Activated B cell treated with CpG ODN at 0.5 μM for 24 hours (primary cell): ENCODE measurements at regions not wholly inside any gene's neighbourhood (a gene's known extent, or its start where the extent isn't known, plus 50 kb on each side); places are given as distances from the start of the nearest gene placed in this dataset.

Experiments
- ATAC-seq: fragments of 200-7000 bp; cut with Tn5 transposase; one replicate; pipeline ENCODE4 v1.10.0; 2021; ENCODE audit warnings: low read depth, mild to moderate bottlenecking, moderate library complexity
- CTCF ChIA-PET: fragments of 350-600 bp; sonication (Branson Sonifier 250); formaldehyde crosslinking; loops from one replicate; lab custom pipeline; 2021; ENCODE audit warnings: antibody characterized with exemption; lab: Charles Lee
- POLR2A ChIA-PET: fragments of 350-600 bp; sonication (Branson Sonifier 250); formaldehyde crosslinking; loops from one replicate; lab custom pipeline; 2021; ENCODE audit warnings: antibody characterized with exemption; lab: Charles Lee
- DNase-seq: peaks from one replicate; pipeline ENCODE4 v3.0.0; 2022
- H3K27ac Mint-ChIP-seq: one replicate; pipeline ENCODE4 v1.8.0; 2020; ENCODE audit warnings: mixed read lengths
- H3K27me3 Mint-ChIP-seq: one replicate; pipeline ENCODE4 v1.8.0; 2021; ENCODE audit warnings: mixed read lengths
- H3K36me3 Mint-ChIP-seq: one replicate; pipeline ENCODE4 v1.8.0; 2021; ENCODE audit warnings: low read depth, mixed read lengths
- H3K4me1 Mint-ChIP-seq: one replicate; pipeline ENCODE4 v1.8.0; 2021; ENCODE audit warnings: mixed read lengths
- H3K4me3 Mint-ChIP-seq: one replicate; pipeline ENCODE4 v1.8.0; 2020; ENCODE audit warnings: mild to moderate bottlenecking, mixed read lengths
- H3K9me3 Mint-ChIP-seq: one replicate; pipeline ENCODE4 v1.8.0; 2020; ENCODE audit warnings: mixed read lengths
- CTCF ChIP-seq: fragments of 200-600 bp; IDR thresholded peaks from one replicate; pipeline ENCODE4 v1.8.0; 2022; ENCODE audit warnings: antibody characterized with exemption, mild to moderate bottlenecking
- intact Hi-C: fragments of 100-400 bp; cut with micrococcal nuclease; formaldehyde crosslinking; loops from one replicate; pipeline ENCODE4 v1.15.1; 2024

GRCh38 chr10:28082885-28083284, 84.0 kb upstream of the ODAD2 start:
- Mint-ChIP-seq H3K4me3 (no peak overlapping the region), H3K36me3 (peaks cover 3% of the 10 kb centered on the region), H3K27ac (no peak overlapping the region), H3K4me1 (no peaks in the 10 kb centered on the region), H3K9me3 (no peaks in the 10 kb centered on the region), H3K27me3 (no peaks in the 10 kb centered on the region)
- POLR2A ChIA-PET = no interaction called here
- no peak for DNase-seq
- no peak for ATAC-seq
- no peak for TF ChIP-seq CTCF
- intact Hi-C loops = no loop called here
- CTCF ChIA-PET = no interaction called here

DNA sequence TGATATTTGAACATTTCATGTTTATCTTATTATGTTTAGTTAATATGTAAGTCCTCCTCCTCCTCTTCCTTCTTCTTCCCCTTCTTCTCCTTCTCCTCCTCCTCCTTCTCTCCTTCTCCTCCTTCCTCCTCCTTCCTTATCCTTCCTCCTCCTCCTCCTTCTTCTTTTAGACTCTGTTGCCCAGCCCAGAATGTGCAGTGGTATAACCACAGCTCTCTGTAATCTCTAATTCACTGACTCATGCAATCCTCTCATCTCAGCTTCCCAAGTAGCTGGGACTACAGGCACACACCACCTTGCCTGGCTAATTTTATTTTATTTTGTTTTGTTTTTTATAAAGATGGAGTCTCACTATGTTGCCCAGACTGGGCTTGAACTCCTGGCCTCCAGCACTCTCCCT, 83.4 kb upstream of the ODAD2 start:
- Mint-ChIP-seq H3K4me1 (no peaks in the 10 kb centered on the region), H3K27ac (no peak overlapping the region), H3K9me3 (no peaks in the 10 kb centered on the region), H3K4me3 (no peak overlapping the region), H3K27me3 (no peaks in the 10 kb centered on the region), H3K36me3 (peaks cover 3% of the 10 kb centered on the region)
- no peak for TF ChIP-seq CTCF
- intact Hi-C loops = no loop called here
- ATAC-seq = no peak
- POLR2A ChIA-PET = no interaction called here
- DNase-seq = no peak
- CTCF ChIA-PET = no interaction called here

DNA sequence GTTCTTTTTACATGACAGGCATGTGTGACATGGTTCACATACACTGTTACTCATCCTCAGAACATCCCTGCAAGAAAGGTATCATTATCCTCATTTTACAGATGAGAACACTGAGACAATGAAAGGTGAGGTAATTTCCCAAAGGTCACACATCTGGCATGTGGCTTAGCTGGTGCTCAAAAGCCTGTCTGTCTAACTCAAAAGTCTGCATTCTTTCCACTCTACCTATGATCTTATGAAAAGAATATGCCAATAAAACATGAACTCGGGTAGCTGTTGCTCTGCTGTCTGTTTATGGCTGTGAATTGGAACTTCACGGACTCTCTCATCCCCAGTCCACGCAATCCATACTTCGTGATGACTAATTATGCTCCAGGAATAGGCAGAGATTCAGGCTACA, 79.0 kb upstream of the ODAD2 start:
- CTCF ChIA-PET = no interaction called here
- no peaks in the 10 kb centered on the region for H3K4me1 Mint-ChIP-seq
- intact Hi-C loops = no loop called here
- no peak for TF ChIP-seq CTCF
- no peaks in the 10 kb centered on the region for H3K9me3 Mint-ChIP-seq
- H3K27ac Mint-ChIP-seq = no peak overlapping the region
- H3K4me3 Mint-ChIP-seq = no peak overlapping the region
- no peaks in the 10 kb centered on the region for H3K27me3 Mint-ChIP-seq
- DNase-seq (no peak), ATAC-seq (no peak)
- no peaks in the 10 kb centered on the region for H3K36me3 Mint-ChIP-seq
- POLR2A ChIA-PET = no interaction called here

DNA sequence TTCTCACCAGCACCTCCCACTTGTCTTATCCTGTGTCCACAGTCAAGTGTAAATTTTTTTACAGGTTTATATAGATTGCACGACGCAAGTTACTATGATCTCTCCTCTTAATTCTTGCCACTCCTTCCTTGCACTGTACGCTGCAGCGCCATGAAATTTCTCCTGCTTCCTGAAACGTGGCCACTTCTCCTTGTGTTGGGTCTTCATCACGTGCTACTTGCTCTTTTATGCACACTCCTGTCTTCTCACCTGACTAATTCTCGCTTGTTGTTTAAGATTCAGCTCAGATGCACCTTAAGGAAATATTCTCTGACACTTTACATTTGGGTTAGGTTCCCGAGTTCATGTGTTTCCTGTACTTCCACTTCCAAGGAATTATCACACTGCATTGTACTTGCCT, 76.5 kb upstream of the ODAD2 start:
- intact Hi-C loops = no loop called here
- Mint-ChIP-seq H3K36me3 (no peaks in the 10 kb centered on the region), H3K9me3 (no peaks in the 10 kb centered on the region), H3K4me3 (no peak overlapping the region), H3K4me1 (no peaks in the 10 kb centered on the region), H3K27me3 (no peaks in the 10 kb centered on the region), H3K27ac (no peak overlapping the region)
- ATAC-seq (no peak), DNase-seq (no peak)
- ChIA-PET POLR2A (no interaction called here), CTCF (no interaction called here)
- TF ChIP-seq CTCF = no peak

- intact Hi-C loops = no loop called here
- DNase-seq (no peak), ATAC-seq (no peak)
- ChIA-PET CTCF (no interaction called here), POLR2A (no interaction called here)
- H3K27me3 Mint-ChIP-seq = no peaks in the 10 kb centered on the region
- H3K36me3 Mint-ChIP-seq = peaks cover 3% of the 10 kb centered on the region
- no peak for TF ChIP-seq CTCF
- H3K4me1 Mint-ChIP-seq = no peaks in the 10 kb centered on the region
- H3K27ac Mint-ChIP-seq = no peak overlapping the region
- no peak overlapping the region for H3K4me3 Mint-ChIP-seq
- H3K9me3 Mint-ChIP-seq = no peaks in the 10 kb centered on the region
These were observed 73.7 kb upstream of the ODAD2 start for GRCh38 chr10:28072573-28072972.
